H1 (cell line): ENCODE measurements at regions not wholly inside any gene's neighbourhood (a gene's known extent, or its start where the extent isn't known, plus 50 kb on each side); places are given as distances from the start of the nearest gene placed in this dataset.

Experiments
- CTCF ChIA-PET: fragments of 300-600 bp; sonication (Branson Sonifier 250); formaldehyde crosslinking; loops from one replicate; lab custom pipeline; 2021; ENCODE audit not compliant: partially characterized antibody; lab: Charles Lee
- POLR2A ChIA-PET: fragments of 300-600 bp; sonication (Branson Sonifier 250); formaldehyde crosslinking; loops from one replicate; lab custom pipeline; 2021; ENCODE audit warnings: inconsistent platforms; ENCODE audit not compliant: partially characterized antibody; lab: Charles Lee
- DNase-seq, 2 experiments: peaks; one replicate each; pipeline versions ENCODE4 v3.0.0 to v3.0.0-alpha.2; 2010 to 2022; ENCODE audit warnings: low spot score in 2 of 2, low read depth in 1 of 2, mixed read lengths in 1 of 2
- FAIRE-seq: peaks from 2 replicates; lab custom pipeline; 2011; peaks lifted over from hg19 to GRCh38; lab: Jason Lieb, UNC
- H2AFZ ChIP-seq: 2 replicates; pipeline ENCODE4 v1.8.1; 2012; ENCODE audit warnings: low read length, inconsistent platforms
- H2AK5ac ChIP-seq: 2 replicates; pipeline ENCODE4 v1.6.1; 2013; ENCODE audit warnings: low read depth, low read length
- H2BK120ac ChIP-seq: replicated peaks from 2 replicates; pipeline ENCODE3; 2013; ENCODE audit warnings: low read depth, low read length, inconsistent platforms
- H2BK12ac ChIP-seq: 2 replicates; pipeline ENCODE4 v1.6.1; 2013; ENCODE audit warnings: low read depth, low read length
- H2BK15ac ChIP-seq: 2 replicates; pipeline ENCODE4 v1.6.1; 2013; ENCODE audit warnings: low read length
- H2BK20ac ChIP-seq: 2 replicates; pipeline ENCODE4 v1.6.1; 2013; ENCODE audit warnings: low read length
- H2BK5ac ChIP-seq: 2 replicates; pipeline ENCODE4 v1.6.1; 2013; ENCODE audit warnings: low read depth, low read length
- H3K14ac ChIP-seq: 2 replicates; pipeline ENCODE4 v1.6.1; 2013; ENCODE audit warnings: inconsistent platforms; ENCODE audit not compliant: insufficient read length
- H3K18ac ChIP-seq: 2 replicates; pipeline ENCODE4 v1.6.1; 2013; ENCODE audit warnings: low read length; ENCODE audit errors: extremely low read depth
- H3K23ac ChIP-seq: 2 replicates; pipeline ENCODE4 v1.6.1; 2013; ENCODE audit warnings: inconsistent platforms; ENCODE audit not compliant: insufficient read length
- H3K23me2 ChIP-seq: 2 replicates; pipeline ENCODE4 v1.6.1; 2013; ENCODE audit warnings: low read depth, low read length
- H3K27ac ChIP-seq: 2 replicates; pipeline ENCODE4 v1.6.1; 2011; ENCODE audit warnings: low read depth, low read length, inconsistent platforms
- H3K27me3 ChIP-seq, 4 experiments: replicated peaks in 1 of 4; 1 replicate in 1 of 4; 2 replicates in 3 of 4; pipeline versions ENCODE4 v1.6.1 to v1.8.1; 2011 to 2013; ENCODE audit warnings: low read length in 3 of 4, mild to moderate bottlenecking in 3 of 4, inconsistent platforms in 2 of 4, mixed read lengths in 2 of 4, moderate library complexity in 1 of 4; ENCODE audit not compliant: control insufficient read depth in 3 of 4, insufficient read depth in 3 of 4; ENCODE audit errors: extremely low read depth in 1 of 4
- H3K36me3 ChIP-seq, 4 experiments: 2 replicates each; pipeline versions ENCODE4 v1.6.1 to v1.8.1; 2011 to 2013; ENCODE audit warnings: mild to moderate bottlenecking in 4 of 4, low read length in 3 of 4, moderate library complexity in 2 of 4, control low read depth in 1 of 4, inconsistent platforms in 1 of 4; ENCODE audit not compliant: insufficient read depth in 4 of 4, control insufficient read depth in 2 of 4
- H3K4ac ChIP-seq: replicated peaks from 2 replicates; pipeline ENCODE3; 2013; ENCODE audit warnings: low read length, low read depth, mixed read lengths, inconsistent platforms; ENCODE audit not compliant: insufficient read length
- H3K4me1 ChIP-seq, 4 experiments: replicated peaks in 1 of 4; 1 replicate in 1 of 4; 2 replicates in 3 of 4; pipeline versions ENCODE4 v1.6.1 to v1.8.1; 2011 to 2013; ENCODE audit warnings: low read length in 3 of 4, inconsistent platforms in 2 of 4, mixed read lengths in 1 of 4; ENCODE audit not compliant: insufficient read depth in 4 of 4, control insufficient read depth in 3 of 4
- H3K4me2 ChIP-seq, 2 experiments: 2 replicates each; pipeline versions ENCODE4 v1.6.1 to v1.8.1; 2011 to 2013; ENCODE audit warnings: low read depth in 2 of 2, low read length in 2 of 2, control low read depth in 1 of 2, inconsistent platforms in 1 of 2, mild to moderate bottlenecking in 1 of 2; ENCODE audit not compliant: insufficient read depth in 1 of 2
- H3K4me3 ChIP-seq, 4 experiments: fragments of 200-600, 300-600 bp in 1 of 4; sonication (generic), shearing (Covaris generic), sonication (Bioruptor Twin) in 1 of 4; 2 replicates each; pipeline versions ENCODE4 v1.5.1 to v1.8.1; 2011 to 2016; ENCODE audit warnings: low read length in 4 of 4, low read depth in 3 of 4, control low read depth in 2 of 4, inconsistent platforms in 2 of 4, mild to moderate bottlenecking in 2 of 4, mixed read lengths in 1 of 4, moderate library complexity in 1 of 4; ENCODE audit not compliant: insufficient read depth in 2 of 4; ENCODE audit errors: extremely low read depth in 1 of 4
- H3K56ac ChIP-seq: replicated peaks from 2 replicates; pipeline ENCODE3; 2013; ENCODE audit warnings: low read depth, mild to moderate bottlenecking, mixed read lengths, low read length, inconsistent platforms; ENCODE audit not compliant: insufficient read length
- H3K79me1 ChIP-seq: 2 replicates; pipeline ENCODE4 v1.6.1; 2013; ENCODE audit warnings: low read depth, low read length, control low read depth
- H3K79me2 ChIP-seq, 2 experiments: 2 replicates each; pipeline versions ENCODE4 v1.6.1 to v1.8.1; 2012 to 2013; ENCODE audit warnings: low read length in 2 of 2, mild to moderate bottlenecking in 2 of 2, inconsistent platforms in 1 of 2; ENCODE audit not compliant: insufficient read depth in 2 of 2, control insufficient read depth in 1 of 2
- H3K9ac ChIP-seq, 4 experiments: replicated peaks in 1 of 4; 1 replicate in 1 of 4; 2 replicates in 3 of 4; pipeline versions ENCODE4 v1.6.1 to v1.8.1; 2011 to 2013; ENCODE audit warnings: low read depth in 3 of 4, low read length in 3 of 4, control low read depth in 2 of 4, mild to moderate bottlenecking in 2 of 4, moderate library complexity in 2 of 4, inconsistent platforms in 1 of 4; ENCODE audit errors: extremely low read depth in 1 of 4
- H3K9me3 ChIP-seq, 2 experiments: 2 replicates each; pipeline versions ENCODE4 v1.6.1 to v1.8.1; 2012 to 2013; ENCODE audit warnings: mild to moderate bottlenecking in 2 of 2, moderate library complexity in 2 of 2, control low read depth in 1 of 2, inconsistent platforms in 1 of 2, low read depth in 1 of 2, low read length in 1 of 2, mixed read lengths in 1 of 2; ENCODE audit not compliant: insufficient read depth in 2 of 2
- H4K20me1 ChIP-seq, 2 experiments: replicated peaks in 1 of 2; 2 replicates each; pipeline versions ENCODE3 to v1.8.1; 2011 to 2013; ENCODE audit warnings: inconsistent platforms in 2 of 2, low read length in 2 of 2, mild to moderate bottlenecking in 1 of 2; ENCODE audit not compliant: insufficient read depth in 2 of 2, control insufficient read depth in 1 of 2
- H4K5ac ChIP-seq: 2 replicates; pipeline ENCODE4 v1.6.1; 2013; ENCODE audit warnings: low read length, low read depth, mixed read lengths, inconsistent platforms; ENCODE audit not compliant: insufficient read length
- H4K8ac ChIP-seq: 2 replicates; pipeline ENCODE4 v1.8.0; 2013; ENCODE audit warnings: mild to moderate bottlenecking, moderate library complexity, low read length, inconsistent platforms; ENCODE audit not compliant: insufficient read depth; ENCODE audit errors: extremely low read depth
- H4K91ac ChIP-seq: replicated peaks from 2 replicates; pipeline ENCODE3; 2013; ENCODE audit warnings: low read length, mixed read lengths, inconsistent platforms; ENCODE audit not compliant: insufficient read length
- ATF3 ChIP-seq: IDR thresholded peaks from 2 replicates; pipeline ENCODE4 v1.6.1; 2011; ENCODE audit warnings: low read depth, mild to moderate bottlenecking, low read length; ENCODE audit not compliant: insufficient read depth
- BCL11A ChIP-seq, 2 experiments: IDR thresholded peaks; one replicate each; pipeline ENCODE4 v1.6.1; 2011; ENCODE audit warnings: low read depth in 2 of 2, low read length in 2 of 2, mild to moderate bottlenecking in 2 of 2
- EP300 ChIP-seq, 2 experiments: IDR thresholded peaks; 1 replicate in 1 of 2; 2 replicates in 1 of 2; pipeline ENCODE4 v1.6.1; 2011 to 2012; ENCODE audit warnings: low read depth in 2 of 2, low read length in 2 of 2, mild to moderate bottlenecking in 2 of 2, borderline replicate concordance in 1 of 2, inconsistent platforms in 1 of 2, moderate library complexity in 1 of 2
- POLR2A ChIP-seq, 2 experiments: IDR thresholded peaks; 1 replicate in 1 of 2; 2 replicates in 1 of 2; pipeline ENCODE4 v1.6.1; 2011; ENCODE audit warnings: low read depth in 2 of 2, low read length in 2 of 2, mild to moderate bottlenecking in 2 of 2; ENCODE audit errors: control extremely low read depth in 1 of 2
- RBBP5 ChIP-seq: IDR thresholded peaks from 2 replicates; pipeline ENCODE4 v1.7.1; 2012; ENCODE audit warnings: low read depth, mild to moderate bottlenecking, inconsistent platforms, low read length, moderate library complexity, borderline replicate concordance
- SP1 ChIP-seq: IDR thresholded peaks from 2 replicates; pipeline ENCODE4 v1.6.1; 2011; ENCODE audit warnings: low read depth, low read length
- TAF7 ChIP-seq: optimal IDR thresholded peaks from 2 replicates; pipeline ENCODE3; 2011; ENCODE audit warnings: low read depth, mild to moderate bottlenecking, inconsistent platforms, low read length, moderate library complexity, borderline replicate concordance
- WGBS, 2 experiments: shearing (Covaris generic) in 1 of 2; methylation state at CpG; one replicate each; pipeline versions ENCODE4 v1.1.6 to v1.1.7; 2013 to 2015; ENCODE audit warnings: low lambda C conversion rate in 2 of 2, mixed read lengths in 2 of 2, inconsistent platforms in 1 of 2, low coverage in 1 of 2, missing lambda C conversion rate in 1 of 2; ENCODE audit not compliant: insufficient replicate concordance in 2 of 2, insufficient coverage in 1 of 2, insufficient read length in 1 of 2; ENCODE audit errors: extremely low coverage in 1 of 2, missing lambda C conversion rate in 1 of 2; 5-methylcytosine and 5-hydroxymethylcytosine counted together

- H3K23me2 ChIP-seq: no peaks in the 10 kb centered on the region
- no peak overlapping the region for H3K56ac ChIP-seq
- H4K20me1 ChIP-seq: no peaks in the 10 kb centered on the region
- no peak overlapping the region for H3K14ac ChIP-seq
- H2AK5ac ChIP-seq: no peak overlapping the region
- H3K79me2 ChIP-seq: no peaks in the 10 kb centered on the region
- no peak overlapping the region for H3K23ac ChIP-seq
- 85% methylated on average over 7 of the region's 7 CpGs; no CpG with 5 or more reads in 1 of the 2 experiments for WGBS, 2 experiments
- H2BK5ac ChIP-seq: no peak overlapping the region
- POLR2A ChIA-PET: no interaction called here
- CTCF ChIA-PET: interaction anchor here (1.4 kb wide), 1 partner anchor 78 kb away, joined by 5 read pairs; no protein-coding TSS in a partner anchor
- no peaks in the 10 kb centered on the region for H3K79me1 ChIP-seq
- FAIRE-seq (peak; percentile 58), DNase-seq (no peak)
- no peak overlapping the region for H3K4me3 ChIP-seq
- H3K4me2 ChIP-seq: no peak overlapping the region
- H2BK15ac ChIP-seq: no peak overlapping the region
- no peak overlapping the region for H4K8ac ChIP-seq
- no peak overlapping the region for H3K4ac ChIP-seq
- no peak overlapping the region for H2BK12ac ChIP-seq
- peaks cover 1 to 26% (median 8%) of the 10 kb centered on the region in 4 experiments; a peak in 5 of 7 replicates for H3K4me1 ChIP-seq
- no peak overlapping the region for H3K18ac ChIP-seq
- no peaks in the 10 kb centered on the region for H3K27me3 ChIP-seq
- H4K5ac ChIP-seq: no peak overlapping the region
- no peak overlapping the region for H3K9ac ChIP-seq
- no peak overlapping the region for H2BK20ac ChIP-seq
- no peak overlapping the region for H3K27ac ChIP-seq
- H2BK120ac ChIP-seq: no peak overlapping the region
- H3K9me3 ChIP-seq: no peaks in the 10 kb centered on the region
- H4K91ac ChIP-seq: no peak overlapping the region
- no peaks in the 10 kb centered on the region for H3K36me3 ChIP-seq
- TF ChIP-seq TAF7: no peak
- TF ChIP-seq ATF3: no peak
- no peak for TF ChIP-seq SP1
- no peak for TF ChIP-seq RBBP5
- TF ChIP-seq POLR2A (IDR thresholded peaks at IDR 0.05; ENCODE audit: control extremely low read depth in 1 of 2, low read depth in 2 of 2, low read length in 2 of 2): no peak
- no peak for TF ChIP-seq EP300 (IDR thresholded peaks at IDR 0.05; ENCODE audit: borderline replicate concordance in 1 of 2, low read depth in 2 of 2, low read length in 2 of 2)
- TF ChIP-seq BCL11A (IDR thresholded peaks at IDR 0.05; ENCODE audit: low read depth in 2 of 2, low read length in 2 of 2): no peak
- H2AFZ ChIP-seq: no peak overlapping the region
These were observed 144.0 kb upstream of the PJA1 start for GRCh38 chrX:69309074-69309792.
